Fibroblast of the conjunctiva (primary cell): ENCODE measurements at regions not wholly inside any gene's neighbourhood (a gene's known extent, or its start where the extent isn't known, plus 50 kb on each side); places are given as distances from the start of the nearest gene placed in this dataset.

Experiments used
- DNase-seq: peaks from one replicate; pipeline ENCODE4 v3.0.0-alpha.2; 2010; ENCODE audit warnings: low read depth

DNA sequence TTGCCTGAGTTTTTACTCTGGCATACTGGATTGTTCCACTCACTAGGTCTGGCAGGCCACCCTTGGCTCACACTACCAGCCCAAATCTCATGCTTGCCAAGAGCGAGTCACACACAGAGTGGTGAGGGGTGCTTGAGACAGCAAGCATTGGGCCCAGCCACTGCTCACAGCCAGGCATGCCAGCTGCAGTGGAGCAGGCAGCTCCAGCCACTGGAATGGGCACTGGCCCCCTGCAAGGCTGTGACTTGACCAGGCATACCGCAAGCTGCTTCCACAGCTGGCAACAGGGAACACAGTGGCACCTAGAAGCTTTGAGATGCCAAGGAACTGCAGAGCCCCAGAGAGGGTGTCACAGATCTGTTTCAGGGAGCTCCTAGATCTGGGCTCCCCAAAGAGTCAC lies 488.5 kb downstream of the LRFN5 start:
- no peak for DNase-seq

- no peak for DNase-seq
These were observed 483.4 kb downstream of the LRFN5 start for GRCh38 chr14:42090122-42090521.

DNA sequence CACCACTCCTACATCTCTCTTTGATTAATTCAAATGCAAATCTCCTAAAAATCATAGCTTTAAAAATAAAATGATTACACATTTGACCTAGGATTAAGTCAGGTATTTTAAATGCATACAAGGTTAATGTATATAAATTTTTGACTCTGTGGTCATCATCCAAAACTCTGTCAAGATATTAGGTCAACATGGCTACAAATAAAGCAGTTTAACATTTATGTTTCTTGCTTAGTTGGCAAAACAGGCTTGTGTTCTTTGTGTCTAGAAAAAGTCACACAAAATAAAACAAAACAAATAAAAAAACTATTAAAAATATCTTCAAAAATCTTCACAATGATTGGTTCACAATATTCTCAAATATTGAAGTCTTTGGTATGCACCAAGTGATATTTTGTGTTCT lies 473.2 kb downstream of the LRFN5 start:
- DNase-seq = no peak

DNA sequence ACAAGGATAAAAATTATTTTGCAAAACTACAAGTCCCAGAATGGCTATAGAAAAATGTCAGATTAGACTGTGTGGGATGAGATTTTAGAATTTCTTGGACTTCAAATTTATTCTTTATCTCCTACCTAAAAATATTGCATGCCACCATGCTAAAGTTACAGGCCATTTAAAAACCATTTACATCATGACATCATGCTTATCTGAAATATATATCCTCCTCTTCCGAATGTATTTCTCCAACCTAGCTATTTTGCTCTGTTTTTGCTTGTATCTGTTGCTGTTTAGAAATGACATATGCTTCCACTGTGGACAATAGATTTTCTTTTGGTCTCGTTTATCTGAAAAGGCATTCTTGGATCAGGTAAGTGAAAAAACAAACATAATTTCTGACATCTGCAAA lies 471.7 kb downstream of the LRFN5 start:
- DNase-seq = no peak

GRCh38 chr14:42070031-42070430 lies 463.4 kb downstream of the LRFN5 start:
- DNase-seq = no peak

GRCh38 chr14:42057111-42057510 lies 450.4 kb downstream of the LRFN5 start:
- no peak for DNase-seq

- DNase-seq = no peak
These were observed 440.9 kb downstream of the LRFN5 start for GRCh38 chr14:42047421-42048055.

DNA sequence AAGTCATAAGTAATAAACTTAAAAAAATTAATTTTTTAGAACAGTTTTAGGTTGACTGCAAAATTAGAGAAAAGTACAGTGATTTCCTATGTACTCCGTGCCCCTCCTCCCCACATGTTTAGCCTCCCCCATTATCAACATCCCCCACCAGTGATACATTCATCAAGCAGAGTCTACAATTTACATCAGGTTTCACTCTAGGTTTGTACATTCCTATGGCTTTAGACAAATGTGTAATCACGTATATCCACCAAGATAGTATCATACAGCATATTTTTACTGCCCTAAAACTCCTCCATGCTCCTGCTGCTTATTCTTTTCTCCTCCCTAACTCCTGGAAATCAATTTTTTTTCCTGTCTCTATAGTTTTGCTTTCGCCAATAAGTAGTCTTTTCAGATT lies 438.7 kb downstream of the LRFN5 start:
- no peak for DNase-seq

GRCh38 chr14:42028607-42029006 lies 421.9 kb downstream of the LRFN5 start:
- DNase-seq = no peak

GRCh38 chr14:42027271-42027670 lies 420.6 kb downstream of the LRFN5 start:
- DNase-seq = no peak

- no peak for DNase-seq
These were observed 416.8 kb downstream of the LRFN5 start for GRCh38 chr14:42023452-42023851.

GRCh38 chr14:42014301-42014700 lies 407.6 kb downstream of the LRFN5 start:
- DNase-seq = no peak

DNA sequence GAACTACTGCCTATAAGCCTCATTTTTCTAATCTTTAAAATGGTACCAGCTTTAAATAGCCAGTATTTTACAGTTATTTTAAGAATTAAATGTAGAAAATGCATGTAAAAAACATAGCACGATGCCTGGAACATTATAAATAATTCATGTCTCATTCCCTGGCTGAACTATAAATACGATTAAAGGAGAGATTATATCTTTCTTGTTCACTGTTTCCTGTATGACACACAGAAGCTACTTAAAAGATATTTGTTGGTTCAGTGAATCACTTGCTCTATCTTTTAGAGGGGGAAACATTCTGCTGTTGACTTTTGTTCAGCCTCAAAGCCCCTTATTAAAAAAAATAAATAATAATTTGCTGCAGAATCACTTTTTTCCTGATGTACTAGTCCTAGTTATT lies 406.9 kb downstream of the LRFN5 start:
- no peak for DNase-seq

DNA sequence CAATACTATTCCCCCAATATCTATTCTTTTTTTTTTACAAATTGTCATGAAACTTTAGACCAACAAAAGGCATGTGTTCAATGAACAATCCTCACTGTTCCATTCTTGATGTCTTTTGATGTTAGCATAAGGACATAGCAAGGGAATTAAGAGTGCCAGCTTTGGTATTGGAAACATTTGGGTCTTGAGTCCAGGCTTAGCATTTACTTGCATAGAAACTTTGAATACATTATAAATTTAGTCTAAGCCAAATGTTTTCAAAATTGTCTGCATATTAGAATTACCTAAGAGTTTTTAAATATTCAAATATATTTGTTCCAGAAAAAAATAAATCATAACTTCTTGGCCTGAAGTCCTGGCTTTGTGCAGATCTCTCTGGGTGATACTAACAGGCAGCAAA lies 406.5 kb downstream of the LRFN5 start:
- no peak for DNase-seq

DNA sequence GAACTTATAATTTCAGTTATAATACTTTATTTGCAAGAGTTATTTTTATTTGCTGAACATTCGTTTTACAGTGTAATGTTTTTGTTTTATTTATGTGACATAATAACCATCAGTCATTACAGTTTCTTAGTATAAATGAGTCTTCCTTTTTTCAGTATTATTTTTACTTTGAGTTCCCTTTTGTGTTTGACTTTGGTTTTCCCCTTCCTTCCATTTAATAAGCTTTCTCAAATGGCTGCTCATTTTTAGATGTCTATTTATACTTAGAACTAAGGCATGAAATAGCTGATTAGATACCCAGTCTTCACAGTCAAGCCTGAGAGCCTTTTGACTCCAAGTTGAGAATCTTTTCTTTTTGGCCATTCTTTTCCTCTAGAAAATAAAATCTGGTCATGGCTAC lies 404.5 kb downstream of the LRFN5 start:
- DNase-seq = no peak

DNA sequence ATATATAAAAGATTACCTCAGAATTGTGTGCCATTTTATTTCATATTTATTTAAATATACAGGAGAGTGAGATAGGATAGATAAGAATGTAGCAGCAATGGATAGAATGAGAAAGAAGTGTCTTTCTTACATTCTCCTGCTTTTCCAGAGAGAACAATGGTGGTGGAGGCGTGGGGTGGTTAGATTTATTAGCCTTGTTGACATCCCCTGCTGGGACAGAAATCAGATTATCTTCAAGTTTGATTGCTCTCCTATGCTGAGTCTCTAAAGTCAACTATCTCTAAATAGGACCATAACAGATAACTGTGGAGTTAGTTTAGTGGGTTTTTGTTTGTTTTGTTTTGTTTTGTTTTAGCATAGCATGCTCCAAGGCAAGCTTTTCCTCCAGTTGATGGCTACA lies 397.6 kb downstream of the LRFN5 start:
- no peak for DNase-seq

GRCh38 chr14:42002141-42002540 lies 395.5 kb downstream of the LRFN5 start:
- DNase-seq = no peak

DNA sequence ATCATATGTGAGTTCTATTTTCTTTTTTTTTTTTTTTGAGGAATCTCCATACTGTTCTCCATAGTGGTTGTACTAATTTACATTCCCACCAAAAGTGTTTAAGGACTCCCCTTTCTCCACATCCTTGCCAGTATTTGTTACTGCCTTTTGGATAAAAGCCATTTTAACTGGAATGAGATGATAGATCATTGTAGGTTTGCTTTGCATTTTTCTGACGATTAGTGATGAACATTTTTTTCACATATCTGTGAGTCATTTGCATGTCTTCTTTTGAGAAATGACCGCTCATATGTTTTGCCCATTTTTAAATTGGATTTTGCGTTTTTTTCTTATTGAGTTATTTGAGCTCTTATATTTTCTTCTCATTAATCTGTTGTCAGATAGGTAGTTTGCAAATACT lies 394.8 kb downstream of the LRFN5 start:
- DNase-seq = no peak

DNA sequence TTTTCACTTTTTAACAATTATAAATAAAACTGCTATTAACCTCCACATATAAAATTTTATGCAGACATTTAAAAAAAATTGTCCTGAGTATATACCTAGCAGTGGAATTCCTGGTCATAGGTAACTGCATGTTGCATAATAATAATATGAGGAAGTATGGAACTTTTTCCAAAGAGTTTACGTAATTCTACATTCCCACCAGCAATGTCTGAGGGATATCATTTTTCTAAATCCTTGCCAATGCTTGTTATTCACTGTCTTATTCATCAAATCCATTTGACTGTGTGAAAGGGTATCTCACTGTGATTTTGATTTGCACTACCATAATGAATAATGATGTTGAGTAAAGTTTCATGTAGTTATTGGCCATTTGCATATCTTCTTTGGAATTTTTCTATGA lies 393.8 kb downstream of the LRFN5 start:
- no peak for DNase-seq

- DNase-seq = no peak
These were observed 387.0 kb downstream of the LRFN5 start for GRCh38 chr14:41993687-41994086.

DNA sequence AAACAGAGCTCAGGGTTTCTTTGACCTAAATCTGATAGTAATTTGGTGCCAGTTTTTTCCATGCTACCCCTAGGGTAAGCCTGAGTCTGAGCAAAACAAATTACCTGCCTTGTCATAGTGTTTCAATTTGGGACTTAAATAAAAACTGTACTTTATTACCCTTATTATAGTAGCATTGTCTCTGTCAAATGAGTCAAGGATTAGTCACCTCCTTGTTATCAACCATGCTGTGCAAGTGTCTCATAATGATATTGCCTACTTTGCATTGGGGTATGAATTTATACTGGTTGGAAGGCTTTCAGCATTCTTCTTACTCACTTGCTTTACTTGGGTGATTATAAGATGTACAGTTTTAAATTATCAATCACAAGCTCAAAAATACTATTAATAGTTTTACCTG lies 380.0 kb downstream of the LRFN5 start:
- no peak for DNase-seq

GRCh38 chr14:41986083-41986645 lies 379.5 kb downstream of the LRFN5 start:
- no peak for DNase-seq

DNA sequence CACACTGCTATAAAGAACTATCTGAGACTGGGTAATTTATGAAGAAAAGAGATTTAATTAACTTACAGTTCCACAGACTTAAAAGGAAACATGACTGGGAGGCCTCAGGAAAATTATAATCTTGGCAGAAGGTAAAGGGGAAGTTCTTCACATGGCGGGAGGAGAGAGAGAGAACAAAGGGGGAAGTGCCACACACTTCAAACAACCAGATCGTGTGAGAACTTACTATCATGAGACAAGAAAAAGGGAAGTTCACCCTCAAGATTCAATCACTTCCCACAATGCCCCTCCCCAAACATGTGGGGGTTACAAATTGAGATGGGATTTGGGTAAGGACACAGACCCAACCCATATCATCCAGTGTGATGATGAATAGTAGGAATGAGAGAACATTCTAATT lies 366.5 kb downstream of the LRFN5 start:
- no peak for DNase-seq

DNA sequence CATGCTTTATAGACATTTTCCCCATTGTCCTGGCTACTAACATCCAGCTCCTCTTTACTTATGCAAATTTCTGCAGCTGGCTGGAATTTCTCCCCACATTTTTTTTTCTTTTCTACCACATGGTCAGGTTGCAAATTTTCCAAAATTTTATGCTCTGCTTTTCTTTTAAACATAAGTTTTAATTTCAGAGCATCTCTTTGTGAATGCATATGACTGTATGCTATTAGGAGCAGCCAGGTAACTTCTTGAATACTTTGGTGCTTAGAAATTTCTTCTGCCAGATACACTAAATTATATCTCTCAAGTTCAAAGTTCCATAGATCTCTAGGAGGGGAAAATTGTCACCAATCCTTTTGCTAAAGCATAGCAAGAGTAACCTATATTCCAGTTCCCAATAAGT lies 365.9 kb downstream of the LRFN5 start:
- no peak for DNase-seq

DNA sequence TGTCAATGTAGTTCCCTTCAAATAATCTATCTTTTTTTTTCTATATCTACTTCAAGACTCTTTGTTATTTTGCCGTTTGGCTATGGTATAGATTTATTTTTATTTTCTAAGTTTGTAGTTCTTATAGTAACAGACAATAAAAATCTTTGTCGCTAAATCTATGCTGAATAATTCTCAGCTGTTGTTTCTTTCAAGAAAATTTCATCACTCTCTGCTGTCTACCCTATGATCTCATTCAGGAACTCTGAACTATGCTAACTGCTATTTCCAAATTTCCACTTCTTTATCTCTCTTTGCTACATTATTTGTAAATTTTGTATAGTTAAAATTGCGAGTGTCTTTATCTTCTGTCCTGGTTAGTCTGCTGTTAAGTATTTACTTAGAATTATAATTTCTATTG lies 353.6 kb downstream of the LRFN5 start:
- no peak for DNase-seq
